HG03520 (cell line): ENCODE measurements at regions not wholly inside any gene's neighbourhood (a gene's known extent, or its start where the extent isn't known, plus 50 kb on each side); places are given as distances from the start of the nearest gene placed in this dataset.
"Not testable (repeated sequence)": the region's sequence is repeated elsewhere in the genome, so short reads cannot be mapped to it uniquely, and the experiment has no call there.

ENCODE experiments used
- ATAC-seq: cut with Tn5 transposase; IDR thresholded peaks from one replicate; pipeline ENCODE4 v1.9.1; 2021; ENCODE audit warnings: mild to moderate bottlenecking, moderate library complexity; ENCODE audit not compliant: unreplicated experiment

DNA sequence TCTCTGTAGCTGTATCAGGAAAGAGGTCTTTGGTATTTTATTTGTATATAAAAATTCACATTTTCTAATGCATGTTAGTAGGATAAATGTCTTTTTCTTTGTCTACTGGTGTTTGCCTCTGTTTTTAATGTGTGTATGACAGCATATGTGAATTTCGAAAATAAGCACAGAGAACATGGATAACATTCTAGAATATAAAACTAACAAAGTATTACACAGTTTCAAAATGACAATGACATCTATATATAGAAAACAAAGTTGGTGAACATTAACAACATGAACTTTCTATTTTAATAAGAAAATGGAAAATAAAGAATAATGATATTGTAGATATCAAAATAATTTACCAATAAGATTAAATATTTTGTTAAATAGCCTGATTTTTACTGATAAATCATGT, 608.0 kb downstream of the COL12A1 start:
- peak; percentile 32 for ATAC-seq

DNA sequence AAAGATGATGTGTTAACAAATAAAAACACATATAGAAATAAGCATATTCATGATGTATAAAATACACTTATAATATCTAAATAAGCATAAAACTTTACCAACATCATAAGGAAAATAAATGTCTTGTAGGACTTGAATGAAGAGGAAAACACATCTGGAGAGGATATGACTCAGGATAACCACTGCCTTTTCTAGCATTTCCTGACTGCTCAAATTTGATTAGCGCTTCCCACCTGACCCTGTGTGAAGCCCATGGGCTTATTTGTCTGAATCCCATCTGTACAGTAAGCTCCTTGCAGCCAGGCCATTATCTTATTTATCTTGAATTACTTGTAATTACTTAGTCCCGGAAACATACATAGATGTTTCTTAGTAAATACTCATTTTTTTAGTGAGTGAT, 608.6 kb downstream of the COL12A1 start:
- ATAC-seq: no peak

DNA sequence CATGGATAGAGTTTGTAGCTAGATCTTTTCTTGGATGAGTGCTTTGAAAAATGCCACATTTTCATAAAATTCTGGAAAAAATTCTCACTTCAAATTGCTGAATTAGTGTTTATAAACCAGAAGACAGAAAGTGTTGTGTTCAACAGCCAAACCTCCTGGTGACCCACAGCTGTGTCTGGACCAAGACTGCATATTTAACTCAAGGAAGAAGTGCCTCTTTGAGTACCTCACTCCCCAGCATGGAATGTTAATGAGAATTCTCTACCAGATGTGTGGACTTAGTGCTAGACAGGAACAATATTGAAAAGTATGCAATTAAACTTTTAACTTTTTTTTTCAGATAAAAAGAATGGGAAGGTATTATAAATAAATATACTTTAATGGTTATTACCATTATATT, 609.3 kb downstream of the COL12A1 start:
- ATAC-seq: no peak

DNA sequence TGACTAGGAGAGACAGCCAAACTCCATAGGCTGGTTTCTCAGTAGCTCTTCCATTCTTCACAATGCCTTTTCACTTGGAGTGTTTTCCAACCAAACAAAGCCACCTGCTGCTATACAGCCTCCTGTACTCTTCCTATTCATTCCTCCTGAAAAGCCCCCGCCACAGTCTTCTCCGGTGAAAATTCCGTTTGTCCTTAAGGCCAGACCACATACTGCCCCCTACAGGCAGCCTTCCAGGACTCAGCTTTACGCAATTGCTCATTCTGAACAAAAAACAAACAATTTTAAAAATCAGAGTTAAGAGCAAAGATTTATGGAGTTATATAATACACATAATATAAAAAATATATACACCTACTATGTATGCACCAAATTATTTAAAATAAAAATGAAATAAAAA, 611.5 kb downstream of the COL12A1 start:
- ATAC-seq: not testable (repeated sequence)

DNA sequence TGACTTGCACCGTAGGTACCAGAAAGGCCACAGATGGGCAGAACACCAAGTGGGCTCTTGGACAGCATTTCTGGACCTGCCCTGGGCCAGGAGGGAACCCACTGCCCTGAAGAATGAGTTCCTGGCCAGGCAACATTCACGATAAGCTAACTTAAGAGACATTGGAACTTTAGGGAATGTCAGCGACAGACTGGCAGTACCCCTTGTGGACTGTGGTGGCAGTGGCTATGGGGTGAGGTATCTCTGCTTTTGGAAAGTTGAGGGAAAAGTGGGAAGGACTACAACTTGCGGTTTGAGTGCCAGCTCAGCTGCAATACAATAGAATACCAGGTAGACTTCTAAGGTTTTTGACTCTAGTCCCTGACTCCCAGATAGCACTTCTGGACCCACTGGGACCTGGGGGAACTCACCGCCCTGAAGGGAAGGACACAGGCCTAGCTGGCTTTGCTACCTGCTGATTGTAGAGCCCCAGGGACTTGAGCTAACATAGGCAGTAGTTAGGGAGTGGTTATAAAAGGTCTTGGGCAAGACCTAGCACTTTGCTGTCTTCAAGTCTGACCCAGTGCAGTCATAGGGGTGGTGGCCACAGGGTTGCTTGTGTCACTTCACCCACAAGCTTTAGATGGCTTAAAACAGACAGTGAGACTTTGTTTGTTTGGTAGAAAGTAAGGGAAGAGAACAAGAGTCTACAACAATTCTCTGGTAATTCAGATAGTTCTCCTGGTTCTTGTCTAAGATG, 617.6 kb downstream of the COL12A1 start:
- ATAC-seq: no peak

DNA sequence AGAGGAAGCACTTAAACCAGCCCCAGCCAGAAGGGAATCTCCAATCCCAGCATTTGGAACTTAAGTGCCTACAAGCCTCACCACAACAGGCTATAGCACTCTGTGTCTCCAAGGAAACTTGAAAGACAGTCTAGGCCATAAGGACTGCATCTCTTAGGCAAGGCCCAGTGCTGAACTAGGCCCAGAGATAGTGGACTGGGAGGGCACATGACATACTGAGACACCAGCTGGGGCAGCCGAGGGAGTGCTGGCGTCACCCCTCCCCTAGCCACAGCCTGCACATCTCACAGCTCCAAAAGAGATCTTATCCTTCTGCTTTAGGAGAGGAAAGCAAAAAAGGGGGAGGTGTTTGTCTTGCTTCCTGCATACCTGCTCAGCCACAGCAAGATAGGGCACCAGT, 618.5 kb downstream of the COL12A1 start:
- no peak for ATAC-seq

DNA sequence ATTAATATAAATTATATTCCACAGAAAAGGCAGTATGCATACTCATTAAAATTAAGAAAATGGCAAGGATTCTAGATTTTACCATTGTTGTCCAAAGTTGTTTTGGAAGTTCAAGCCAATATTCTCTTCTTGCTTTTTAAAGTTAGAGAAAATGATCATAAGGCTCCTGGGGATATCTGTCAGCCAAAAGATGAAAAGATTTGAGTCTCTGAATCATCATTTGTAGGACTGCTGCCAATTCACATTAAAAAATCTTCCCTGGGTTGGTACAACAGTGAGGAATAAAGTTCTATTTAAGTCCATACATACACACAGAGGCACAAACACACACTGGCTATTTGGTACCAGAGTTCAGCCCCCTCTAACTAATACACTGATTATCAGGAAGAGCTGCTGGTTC, 620.1 kb downstream of the COL12A1 start:
- no peak for ATAC-seq

DNA sequence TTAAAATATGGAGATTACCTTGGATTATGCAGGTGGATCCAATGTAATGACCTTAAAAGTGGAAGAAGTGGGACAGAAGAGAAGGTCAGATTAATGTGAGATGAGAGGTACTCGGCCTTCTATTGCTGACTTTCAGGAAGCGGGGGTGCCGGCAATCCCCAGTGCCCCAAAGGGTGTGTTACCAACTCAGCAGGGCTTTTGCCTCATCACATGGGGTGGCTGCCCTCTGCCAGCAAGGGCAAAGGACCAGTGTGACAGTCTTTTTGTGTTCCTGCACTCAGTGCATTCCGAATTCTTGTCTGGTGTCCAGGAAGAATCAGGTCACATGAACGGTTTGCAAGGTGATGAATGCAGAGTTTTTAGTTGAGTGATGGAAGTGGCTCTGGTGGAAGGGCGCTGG, 624.2 kb downstream of the COL12A1 start:
- no peak for ATAC-seq

DNA sequence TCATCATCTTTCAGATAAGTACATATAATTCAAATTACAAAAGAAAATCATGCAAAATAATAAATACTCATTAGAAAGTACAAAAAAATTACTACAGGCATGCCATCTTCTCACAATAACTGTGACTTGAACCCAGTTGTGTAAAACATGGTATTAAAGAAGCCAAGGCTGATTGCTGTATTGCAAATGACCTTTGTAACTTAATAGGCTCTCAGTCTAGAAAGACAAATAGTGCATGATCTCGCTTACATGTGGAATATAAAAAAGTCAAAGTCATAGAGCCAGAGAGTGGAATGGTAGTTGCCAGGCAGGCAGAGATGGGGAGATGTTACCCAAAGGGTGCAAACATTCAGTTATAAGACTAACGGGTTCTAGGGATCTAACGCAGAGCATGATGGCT, 626.1 kb downstream of the COL12A1 start:
- no peak for ATAC-seq

DNA sequence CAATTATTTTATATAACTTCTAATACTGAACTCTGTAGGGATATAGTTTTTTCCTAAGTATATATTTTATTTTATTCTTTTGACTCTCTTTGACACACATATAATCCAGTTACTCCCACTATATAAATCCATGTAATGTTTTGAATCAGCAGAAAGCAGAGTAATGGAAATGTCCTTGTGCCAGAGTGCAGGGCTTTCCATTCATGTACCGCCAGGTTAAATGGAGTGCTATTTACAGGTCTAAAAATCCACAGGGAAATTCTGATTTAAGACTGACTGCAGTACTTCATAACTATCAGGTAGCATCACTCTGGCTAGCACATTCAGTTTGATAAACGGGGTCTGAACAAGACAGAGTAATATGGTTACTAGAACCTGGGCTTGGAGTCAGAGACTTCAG, 626.8 kb downstream of the COL12A1 start:
- ATAC-seq: no peak

DNA sequence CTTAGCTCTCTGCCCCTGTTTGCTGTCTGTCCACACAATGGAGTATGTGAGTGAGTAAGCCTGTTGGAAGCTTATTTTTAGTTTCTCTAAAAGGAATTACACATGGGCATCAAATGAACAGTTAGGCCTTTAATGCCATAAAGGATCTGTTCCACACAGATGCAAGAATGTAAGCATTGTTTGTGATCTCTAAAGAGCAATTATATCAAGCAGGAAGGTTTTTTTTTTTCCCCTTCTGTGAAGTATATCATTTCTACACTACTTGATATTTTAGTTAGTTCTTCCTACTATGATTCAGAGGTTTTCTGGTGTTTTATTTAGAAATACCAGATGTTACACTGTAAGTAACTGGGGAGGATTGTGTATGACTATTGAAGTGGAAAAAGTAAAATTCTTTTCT, 627.5 kb downstream of the COL12A1 start:
- ATAC-seq: no peak

DNA sequence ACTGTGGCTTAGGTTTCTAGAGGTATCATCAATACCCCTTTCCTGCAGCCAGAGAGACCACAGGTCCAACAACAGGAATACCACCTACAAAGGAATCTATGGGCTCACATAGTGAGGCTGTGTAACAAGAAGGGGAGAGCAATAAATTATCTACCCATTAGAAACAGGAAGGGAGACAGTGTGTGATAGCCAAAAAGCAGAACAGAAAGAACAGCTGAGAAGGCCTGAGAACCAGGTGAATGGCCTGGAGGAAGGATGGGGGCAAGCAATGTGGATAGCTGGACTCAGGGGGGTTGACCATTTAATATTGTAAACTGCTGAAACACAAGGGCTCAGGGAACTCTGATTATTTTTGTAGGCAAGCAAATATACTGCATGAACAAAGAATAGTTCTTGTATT, 628.2 kb downstream of the COL12A1 start:
- peak; percentile 88 for ATAC-seq

DNA sequence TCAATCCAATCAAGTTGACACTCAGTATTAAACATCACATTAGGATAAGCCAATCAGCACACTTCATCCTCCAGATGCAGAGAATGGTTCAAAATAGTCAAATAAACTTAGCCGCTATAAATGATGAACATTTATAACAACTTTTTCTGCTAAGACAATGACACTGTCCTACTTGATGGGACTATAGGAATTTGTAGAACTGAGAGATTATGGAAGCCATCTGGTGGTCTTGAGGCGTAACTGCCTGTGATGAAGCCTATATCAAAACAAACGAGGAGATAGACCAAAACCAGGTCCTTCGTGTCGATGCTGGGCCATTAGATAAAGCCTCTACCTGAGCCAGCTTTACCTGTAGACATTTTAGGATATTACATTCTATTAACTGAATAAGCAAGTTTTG, 631.1 kb downstream of the COL12A1 start:
- ATAC-seq: peak; percentile 45

DNA sequence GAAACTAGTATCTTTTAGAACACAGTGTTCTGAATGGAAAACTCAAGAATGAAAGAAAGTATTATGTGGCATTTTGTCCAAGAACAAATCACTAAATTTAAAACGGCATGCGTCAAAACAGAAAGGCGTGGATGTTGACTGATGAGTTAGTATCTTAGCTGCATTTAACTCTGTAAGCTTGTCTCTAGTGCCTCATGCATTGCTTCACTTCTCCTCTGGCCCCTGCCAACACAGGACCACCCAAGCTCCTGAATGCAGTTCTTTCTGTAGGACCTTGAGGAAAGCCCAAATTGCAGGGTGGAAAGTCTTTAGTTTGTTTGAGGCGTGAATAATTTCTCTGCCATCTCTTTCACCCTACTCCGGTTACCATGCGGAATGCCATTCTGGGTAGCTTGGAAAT, 632.2 kb downstream of the COL12A1 start:
- no peak for ATAC-seq

DNA sequence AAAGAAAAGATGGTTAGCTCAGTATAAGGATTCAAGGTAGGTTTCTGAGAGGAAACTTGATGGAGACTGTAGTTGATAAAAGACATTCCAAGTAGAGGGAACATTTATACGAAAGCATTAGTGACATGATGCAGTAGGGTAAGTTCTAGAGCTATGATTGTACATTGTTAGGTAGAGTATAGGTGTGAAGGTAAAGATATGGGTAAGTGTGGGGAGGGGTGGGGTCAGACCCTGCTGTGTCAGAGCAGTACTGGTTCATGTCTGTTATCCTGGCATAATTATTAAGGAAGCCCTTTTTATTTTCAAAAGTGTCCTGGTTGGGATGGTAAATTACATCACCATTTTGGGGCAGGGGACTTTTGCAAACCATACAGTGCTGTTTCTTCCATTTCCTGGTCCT, 635.8 kb downstream of the COL12A1 start:
- no peak for ATAC-seq

DNA sequence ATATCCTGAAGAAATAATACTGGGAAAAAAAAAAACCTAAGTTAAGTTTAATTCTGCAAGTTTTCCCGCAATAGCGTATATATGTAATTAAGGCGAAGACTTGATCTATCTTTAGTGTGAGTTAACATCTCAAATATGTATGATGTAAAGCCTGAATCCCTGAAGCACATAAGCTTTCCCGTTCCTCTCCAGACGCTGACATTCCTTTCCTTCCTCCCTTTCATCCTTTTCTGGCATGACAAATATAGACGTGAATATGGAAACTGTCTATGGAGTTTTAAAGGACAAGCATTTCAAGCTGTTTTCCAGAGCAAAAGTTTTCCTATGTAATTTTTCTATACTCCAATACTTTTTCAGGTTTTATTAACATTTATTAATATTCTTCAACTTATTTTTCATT, 637.0 kb downstream of the COL12A1 start:
- no peak for ATAC-seq

DNA sequence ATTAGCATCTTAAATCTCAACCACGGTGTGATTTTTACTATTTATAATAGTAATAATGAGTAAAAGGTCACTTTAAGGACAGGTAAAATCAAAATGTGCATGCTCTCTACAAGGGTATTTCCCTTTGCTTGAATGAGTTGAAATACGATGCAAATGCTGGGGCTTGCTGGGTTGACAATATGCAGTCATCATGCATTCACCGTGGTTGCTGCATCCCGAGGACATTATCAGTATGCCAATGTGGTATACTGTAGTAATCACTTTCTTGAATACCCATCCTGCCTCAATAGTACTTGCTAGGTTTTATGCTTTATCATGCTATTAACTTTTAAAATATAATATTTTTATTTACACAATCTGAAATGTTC, 637.9 kb downstream of the COL12A1 start:
- ATAC-seq: not testable (repeated sequence)

DNA sequence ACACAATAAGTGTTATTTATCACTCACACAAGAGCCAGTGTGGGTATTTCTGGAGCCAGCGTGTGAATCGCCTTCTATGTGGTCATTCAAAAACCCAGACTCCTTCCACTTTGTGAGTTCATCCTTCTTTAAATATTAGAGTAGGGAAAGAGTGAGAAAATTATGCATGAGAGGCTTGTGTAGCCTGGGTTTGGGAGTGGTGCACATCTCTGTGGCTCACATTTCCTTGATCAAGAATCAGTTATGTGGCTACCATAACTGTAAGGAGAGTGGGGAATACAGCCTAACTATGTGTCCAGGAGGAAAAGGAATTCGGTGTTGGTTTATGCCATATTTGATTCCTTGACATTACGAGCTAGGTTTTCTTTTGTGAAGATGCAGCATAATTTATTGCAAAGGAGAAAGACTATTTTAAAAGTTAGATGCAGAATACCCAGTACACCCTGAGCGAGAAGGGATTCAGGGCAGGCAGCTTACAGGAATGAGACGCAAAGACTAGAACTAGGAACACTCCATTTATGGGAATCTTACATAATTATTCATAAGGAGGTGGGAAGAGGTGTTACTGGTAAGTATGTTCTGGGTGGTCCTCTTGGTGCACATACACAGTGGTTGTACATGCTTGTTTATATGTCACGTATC, 638.5 kb downstream of the COL12A1 start:
- no peak for ATAC-seq

DNA sequence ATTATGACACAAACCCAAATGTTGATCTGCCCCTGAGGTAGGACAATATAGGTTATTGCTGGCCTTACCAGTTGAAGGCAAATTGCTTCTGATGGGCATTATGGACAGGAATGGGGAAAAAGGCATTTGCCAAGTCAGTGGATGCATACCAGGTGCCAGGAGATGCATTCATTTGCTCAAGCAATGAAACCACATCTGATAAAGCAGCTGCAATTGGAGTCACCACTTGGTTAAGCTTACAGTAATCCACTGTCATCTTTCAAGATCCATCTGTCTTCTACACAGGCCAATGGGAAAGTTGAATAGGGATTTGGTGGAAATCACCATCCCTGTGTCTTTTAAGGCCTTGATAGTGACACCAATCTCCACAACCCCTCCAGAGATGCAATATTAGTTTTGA, 648.6 kb downstream of the COL12A1 start:
- no peak for ATAC-seq

DNA sequence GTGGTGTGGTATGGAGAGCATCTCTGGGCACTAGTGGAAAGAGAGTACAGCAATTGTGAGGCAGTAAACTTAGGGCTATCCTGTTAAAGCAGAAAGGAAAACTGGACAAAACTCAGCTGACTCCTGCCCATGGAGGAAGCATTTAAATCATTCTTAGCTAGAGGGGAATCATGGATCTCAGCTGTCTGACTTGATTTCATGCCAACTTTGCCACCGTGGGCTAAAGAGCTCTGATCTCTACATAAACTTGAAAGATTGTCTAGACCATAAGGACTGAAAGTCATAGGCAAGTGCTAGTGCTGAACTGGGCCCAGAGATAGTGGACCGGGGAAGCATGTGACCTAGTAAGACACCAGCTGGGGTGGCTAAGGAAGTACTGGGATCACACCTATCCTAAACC, 651.8 kb downstream of the COL12A1 start:
- no peak for ATAC-seq

DNA sequence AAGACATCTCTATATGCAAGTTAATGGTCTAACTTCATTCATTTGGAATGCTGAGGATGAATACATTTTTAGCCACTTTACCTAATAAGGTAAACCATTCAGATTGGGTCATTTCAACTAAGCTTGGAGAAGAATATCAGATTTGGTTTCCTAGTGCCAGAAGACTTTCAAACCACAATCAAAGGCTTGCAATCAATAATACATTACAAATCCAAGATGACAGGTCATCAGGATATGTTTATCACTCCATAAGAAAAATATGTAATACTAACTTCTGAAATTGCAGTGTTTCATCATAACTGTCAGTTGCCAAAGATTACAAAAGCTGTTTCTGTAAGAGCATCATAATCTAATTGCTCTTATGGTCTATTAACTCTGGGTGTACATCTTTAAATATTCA, 654.0 kb downstream of the COL12A1 start:
- no peak for ATAC-seq

DNA sequence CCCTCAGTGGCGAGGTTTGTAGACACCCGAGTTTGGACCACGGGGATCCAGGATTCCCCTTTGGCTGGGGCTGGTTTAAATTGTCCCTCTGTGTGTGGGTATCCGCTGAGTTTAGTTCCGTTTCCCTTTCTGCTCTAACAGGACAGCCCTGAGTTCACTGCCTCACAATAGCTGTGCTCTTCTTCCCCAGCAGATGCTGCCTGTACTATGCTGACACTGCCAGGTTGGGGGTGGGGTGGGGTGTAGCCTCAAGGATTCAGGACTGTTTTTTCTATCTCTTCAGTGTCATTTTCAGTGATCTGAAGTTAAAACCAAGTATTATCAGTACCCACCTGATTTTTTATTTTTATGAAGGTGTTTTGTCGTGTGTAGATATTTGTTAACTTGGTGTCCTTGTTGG, 655.0 kb downstream of the COL12A1 start:
- ATAC-seq: no peak

DNA sequence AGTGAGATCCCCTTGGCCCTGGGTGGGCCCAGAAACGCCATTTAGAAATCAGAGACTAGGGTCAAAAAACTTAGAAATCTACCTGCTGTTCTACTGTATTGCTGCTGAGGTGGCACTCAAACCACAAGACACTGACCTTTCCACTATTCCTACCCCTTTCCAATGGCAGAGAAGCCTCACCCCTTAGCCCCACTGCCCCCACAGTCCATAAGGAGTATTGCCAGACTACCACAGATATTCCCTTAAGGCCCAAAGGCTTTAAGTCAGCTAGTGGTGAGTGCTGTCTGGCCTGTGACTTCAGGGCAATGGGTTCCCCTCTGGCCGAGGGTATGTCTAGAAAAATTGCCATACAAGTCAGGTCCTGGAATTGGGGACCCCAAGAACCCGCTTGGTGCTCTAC, 656.1 kb downstream of the COL12A1 start:
- no peak for ATAC-seq
